T-helper 1 cell treated with Interleukin-12 subunit alpha and Interleukin-12 subunit beta and Interleukin-4 antibody, amounts not matched to agents 30 ng/mL and 1 ng/mL, for 36 hours (primary cell): ENCODE measurements at regions not wholly inside any gene's neighbourhood (a gene's known extent, or its start where the extent isn't known, plus 50 kb on each side); places are given as distances from the start of the nearest gene placed in this dataset.

Experiments
- intact Hi-C: fragments of 100-400 bp; cut with micrococcal nuclease; formaldehyde crosslinking; loops from one replicate; pipeline ENCODE4 v1.15.1; 2024

GRCh38 chr1:239775466-239775865, 316.2 kb upstream of the FMN2 start:
- intact Hi-C loops: no loop called here

DNA sequence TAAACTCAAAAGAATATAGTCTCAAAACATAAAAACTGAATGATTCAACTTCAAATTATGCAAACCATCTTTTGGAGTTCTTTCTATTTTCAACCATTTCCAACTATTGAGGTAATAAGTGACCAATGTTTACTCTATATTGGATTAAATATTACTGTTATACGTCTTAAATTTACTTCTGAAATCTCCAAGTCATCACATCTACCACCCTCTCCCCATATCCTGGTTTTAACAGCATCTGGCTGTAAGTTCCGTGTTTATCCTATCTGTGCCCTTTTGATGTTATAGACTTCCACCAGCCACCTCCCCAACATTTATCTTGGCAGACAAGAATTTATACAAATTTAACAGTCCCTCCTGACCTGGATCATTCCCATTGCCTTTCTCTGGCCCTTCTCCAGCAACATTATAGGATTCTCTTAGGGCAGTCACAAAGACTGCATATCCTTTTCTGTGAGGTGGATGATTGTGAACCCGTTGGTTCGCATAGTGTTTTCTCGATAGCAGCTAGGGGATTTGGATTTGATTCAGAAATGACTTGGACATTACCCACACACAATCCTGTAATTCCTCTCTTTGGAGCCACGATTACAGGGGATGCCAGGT, 313.4 kb upstream of the FMN2 start:
- intact Hi-C loops: no loop called here

DNA sequence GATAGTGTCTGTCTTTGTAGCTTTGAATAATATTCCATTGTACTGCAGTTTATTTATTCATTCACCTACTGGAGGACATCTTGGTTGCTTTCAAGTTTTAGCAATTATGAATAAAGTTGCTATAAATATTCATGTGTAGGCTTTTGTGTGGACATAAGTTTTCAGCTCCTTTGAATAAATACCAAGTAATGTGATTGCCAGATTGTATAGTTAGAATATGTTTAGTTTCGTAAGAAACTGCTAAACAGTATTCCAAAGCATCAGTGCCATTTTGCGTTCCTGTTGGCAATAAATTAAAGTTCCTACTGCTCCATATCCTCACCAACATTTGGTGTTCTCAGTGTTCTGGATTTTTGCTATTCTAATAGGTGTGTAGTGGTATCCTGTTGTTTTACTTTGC, 311.7 kb upstream of the FMN2 start:
- intact Hi-C loops: no loop called here

DNA sequence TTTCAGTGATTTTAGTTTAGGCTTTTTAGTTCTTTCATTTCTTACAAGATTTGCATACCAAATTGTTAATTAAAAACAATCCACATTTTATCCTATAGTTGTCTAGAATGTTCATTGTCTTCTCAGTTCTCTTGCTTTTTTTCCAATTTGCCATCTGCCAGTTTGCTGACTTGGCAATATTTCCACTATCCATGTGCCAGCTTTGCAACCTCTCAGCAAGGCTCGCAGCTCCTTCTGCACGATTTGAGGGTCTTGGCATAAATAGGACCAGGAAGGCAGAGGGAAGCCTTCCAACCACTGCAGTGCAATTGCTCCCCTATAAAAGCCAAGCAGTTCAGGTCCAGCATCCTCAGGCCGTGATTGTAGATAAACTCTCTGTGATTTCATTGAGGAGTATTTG, 306.8 kb upstream of the FMN2 start:
- intact Hi-C loops: no loop called here

- intact Hi-C loops: no loop called here
These were observed 306.1 kb upstream of the FMN2 start for GRCh38 chr1:239785576-239785975.

- intact Hi-C loops: no loop called here
These were observed 305.2 kb upstream of the FMN2 start for GRCh38 chr1:239786464-239786863.

DNA sequence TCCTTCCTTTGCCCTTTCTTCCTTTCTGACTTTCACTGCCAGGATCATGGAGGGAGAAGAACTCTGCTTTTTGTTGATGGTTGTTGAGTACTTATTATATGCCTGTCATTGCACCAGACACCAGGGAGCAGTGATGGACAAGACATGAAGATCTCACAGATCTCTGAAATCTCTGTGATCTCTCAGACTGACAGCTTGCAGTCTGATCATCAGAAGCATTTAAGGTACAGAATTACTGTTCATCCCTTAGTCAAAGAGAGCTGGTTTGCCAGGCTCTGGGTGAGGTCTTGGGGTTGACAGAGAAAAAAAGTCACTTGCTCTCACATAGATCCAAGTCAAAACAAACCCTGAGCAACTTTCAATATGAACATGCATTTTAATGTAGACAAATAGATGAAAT, 299.5 kb upstream of the FMN2 start:
- intact Hi-C loops: loop anchor here (1.0 kb wide), 1 partner anchor 106 kb away; no protein-coding TSS in a partner anchor

GRCh38 chr1:239795304-239795703, 296.4 kb upstream of the FMN2 start:
- intact Hi-C loops: no loop called here

DNA sequence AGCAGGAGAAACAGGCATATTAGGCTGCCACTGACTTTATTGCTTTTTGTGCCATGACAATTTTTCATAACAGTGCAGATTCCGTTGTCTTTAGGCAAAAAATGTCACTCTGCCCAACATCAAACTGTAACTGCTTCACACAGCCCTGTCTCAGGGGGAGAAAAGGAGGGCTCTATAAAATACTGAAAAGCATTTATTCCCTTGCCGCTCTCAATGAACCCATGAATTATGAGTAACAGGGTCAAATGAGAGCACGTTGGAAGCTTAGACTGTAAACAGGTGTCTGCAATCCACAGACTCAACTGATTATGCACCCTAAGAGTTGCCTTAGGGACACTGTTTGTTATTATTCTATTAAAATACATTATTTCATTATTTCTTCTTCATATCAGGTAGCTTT, 292.1 kb upstream of the FMN2 start:
- intact Hi-C loops: no loop called here

DNA sequence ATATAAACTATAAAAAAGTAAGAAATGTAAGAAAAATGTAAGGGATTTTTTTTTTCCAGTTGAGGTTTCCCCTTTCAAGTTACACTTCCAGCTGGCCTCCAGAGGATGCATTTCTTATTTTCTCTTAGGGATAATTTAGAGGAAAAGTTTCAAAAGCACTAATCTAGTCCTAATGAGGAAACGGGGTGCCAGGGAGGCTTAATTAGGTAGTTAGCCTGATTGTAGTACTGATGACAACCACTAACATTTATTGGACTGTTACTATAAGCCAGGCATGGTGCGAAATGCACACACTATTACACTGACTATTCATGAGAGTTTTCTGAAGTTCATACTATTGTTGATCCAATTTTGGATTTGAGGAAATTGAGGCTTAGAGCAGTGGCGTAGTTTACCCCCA, 290.8 kb upstream of the FMN2 start:
- intact Hi-C loops: no loop called here

- intact Hi-C loops: no loop called here
These were observed 289.4 kb upstream of the FMN2 start for GRCh38 chr1:239802275-239802674.

DNA sequence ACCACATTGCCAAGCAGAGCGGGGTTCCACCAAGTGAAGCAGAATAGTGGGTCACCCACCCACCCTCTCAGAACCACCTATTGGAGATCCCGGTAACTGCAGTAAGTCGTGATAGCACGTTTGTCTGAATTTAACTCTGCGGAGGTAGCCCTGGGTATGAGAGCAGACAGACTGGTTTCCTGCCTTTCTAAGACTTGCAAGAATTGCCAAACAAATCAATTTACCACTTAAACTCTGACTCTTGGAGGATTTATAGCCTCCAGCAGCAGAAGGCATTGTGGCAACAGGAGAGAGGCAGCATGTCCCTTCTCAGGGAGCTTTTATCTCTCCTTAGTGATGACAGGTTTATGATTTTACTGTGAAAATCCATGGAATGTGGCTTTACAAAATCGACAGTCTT, 287.9 kb upstream of the FMN2 start:
- intact Hi-C loops: no loop called here

DNA sequence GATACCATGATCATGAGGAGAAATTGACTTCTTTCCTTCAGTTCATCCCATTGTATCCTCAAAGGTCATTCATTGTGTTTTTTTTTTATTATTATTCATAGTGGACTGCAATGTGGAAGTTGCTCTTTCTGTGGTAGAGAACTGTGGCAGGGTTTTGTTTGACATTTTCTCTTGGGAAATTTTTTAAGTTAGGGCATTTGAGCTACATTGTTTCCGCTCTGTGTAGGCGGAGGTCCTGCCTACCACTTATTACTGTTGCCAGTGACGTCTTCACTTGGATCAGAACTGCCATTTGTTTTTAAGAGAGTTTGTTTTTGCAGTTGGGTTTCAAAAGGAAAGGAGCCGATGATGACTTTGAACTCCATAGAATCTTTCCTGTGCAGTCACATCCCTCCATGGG, 287.4 kb upstream of the FMN2 start:
- intact Hi-C loops: no loop called here

- intact Hi-C loops: loop anchor here (5.0 kb wide), 1 partner anchor 697 kb away; no protein-coding TSS in a partner anchor
These were observed 286.6 kb upstream of the FMN2 start for GRCh38 chr1:239805042-239805441.

DNA sequence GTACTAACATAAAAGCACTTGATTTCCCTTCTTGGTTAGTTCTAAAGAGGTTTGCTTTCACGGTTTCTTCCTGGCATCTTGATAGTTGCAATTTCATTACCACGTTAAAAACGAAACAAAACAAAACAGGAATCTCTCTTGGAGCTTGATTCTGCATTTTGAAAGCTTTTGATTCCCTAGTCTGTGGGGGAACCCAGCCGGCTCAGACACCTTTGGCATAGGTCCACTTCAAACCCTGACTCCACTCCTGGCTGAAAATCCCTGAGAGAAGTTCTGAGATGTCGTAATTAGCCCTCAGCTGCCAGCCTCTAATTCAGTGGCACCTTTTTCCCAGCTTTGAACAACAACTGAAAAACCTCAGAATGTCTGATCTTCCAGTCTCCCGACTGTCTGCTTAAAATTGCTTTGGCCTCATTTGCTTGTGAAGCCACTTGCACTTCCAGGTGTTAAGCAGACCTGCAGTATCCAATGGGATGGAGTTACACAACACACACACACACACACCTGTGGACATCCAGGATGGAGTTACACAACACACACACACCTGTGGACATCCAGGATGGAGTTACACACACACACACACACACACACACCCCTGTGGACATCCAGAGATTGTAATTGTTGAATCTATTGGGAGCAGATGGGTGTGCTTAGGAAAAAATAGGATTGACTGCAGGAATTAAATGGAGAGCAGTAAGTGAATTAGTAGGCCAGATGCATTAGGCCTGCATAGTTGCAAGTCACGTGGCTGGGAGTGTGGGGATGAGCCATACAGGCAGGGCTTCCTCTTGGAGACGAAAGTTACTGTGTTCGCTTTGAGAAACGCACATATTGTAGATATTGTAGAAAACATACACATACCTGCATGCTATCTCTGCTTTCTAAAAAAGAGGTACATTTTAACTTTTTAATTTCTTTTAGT, 285.6 kb upstream of the FMN2 start:
- intact Hi-C loops: loop anchor here (5.0 kb wide), 1 partner anchor 696 kb away; no protein-coding TSS in a partner anchor

GRCh38 chr1:239806897-239807296, 284.8 kb upstream of the FMN2 start:
- intact Hi-C loops: loop anchor here (5.0 kb wide), 1 partner anchor 695 kb away; no protein-coding TSS in a partner anchor

DNA sequence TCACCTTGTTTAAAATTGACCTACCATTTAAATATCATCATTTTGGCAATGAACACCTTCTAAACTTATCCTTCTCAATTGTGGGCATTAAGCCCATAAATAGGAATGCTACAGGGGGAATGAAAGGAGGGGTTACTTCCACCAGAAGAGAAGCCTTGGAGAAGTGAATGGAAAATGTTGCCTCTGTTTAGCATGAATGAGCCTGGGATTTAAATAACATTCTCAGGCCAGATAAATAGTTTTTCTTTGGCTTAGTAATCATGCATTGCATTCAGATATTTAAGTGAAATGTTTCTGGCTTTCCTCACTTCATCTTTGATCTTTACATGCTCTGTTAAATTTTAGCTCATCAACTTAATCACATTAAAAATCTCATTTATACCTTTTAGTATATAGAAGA, 284.3 kb upstream of the FMN2 start:
- intact Hi-C loops: loop anchor here (5.0 kb wide), 1 partner anchor 695 kb away; no protein-coding TSS in a partner anchor

GRCh38 chr1:239810061-239810481, 281.6 kb upstream of the FMN2 start:
- intact Hi-C loops: loop anchor here (5.0 kb wide), 1 partner anchor 93 kb away; no protein-coding TSS in a partner anchor

DNA sequence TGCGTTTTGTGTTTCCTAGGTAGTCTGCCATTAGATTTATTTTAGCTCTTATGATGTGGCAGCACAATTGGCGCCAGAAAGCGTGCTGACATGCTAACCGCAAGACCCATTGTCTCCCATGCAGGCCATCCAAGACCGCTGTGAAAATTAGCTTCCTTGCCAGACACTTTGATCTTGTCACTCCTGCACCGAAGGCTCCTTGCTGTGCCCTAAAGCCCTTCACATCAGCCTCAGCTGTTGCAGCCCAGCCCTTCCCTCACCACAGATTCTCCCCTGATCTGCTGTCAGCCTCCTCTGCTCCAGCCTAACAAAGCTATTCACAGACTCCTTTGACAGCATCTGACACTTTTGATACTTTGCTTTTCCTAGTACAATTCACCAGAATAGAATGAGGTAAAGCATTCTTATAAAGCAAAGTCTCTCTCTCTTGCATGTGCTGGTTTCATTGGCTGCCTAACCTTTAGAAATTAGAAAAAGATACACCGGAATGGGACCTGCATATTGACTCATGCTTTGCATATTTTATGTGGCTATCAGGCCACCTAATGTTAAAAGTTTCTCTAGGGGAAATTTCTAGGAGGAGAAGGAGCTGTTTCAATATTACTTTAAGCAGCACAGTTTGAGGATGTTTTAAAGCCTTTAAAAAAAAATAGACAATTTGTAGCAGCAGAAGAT, 280.3 kb upstream of the FMN2 start:
- intact Hi-C loops: loop anchor here (5.0 kb wide), 1 partner anchor 94 kb away; no protein-coding TSS in a partner anchor

DNA sequence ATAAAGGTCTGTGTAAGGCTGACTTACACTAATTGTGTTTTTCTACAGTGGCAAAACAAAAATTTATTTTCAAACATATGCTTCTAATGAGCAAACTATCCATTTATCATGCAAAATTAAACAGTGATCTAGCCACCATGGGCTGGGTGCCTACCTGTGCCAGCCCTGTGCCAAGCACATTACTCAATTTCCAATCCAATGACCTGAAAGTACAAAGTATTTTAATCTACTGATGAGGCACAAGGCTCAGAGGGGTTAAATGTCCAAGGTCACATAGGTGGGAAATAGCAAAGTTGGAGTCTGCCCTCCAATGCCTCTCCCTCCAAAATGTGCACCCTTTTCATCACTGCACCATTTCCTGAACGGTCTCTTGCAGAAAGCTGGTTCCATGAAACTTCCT, 279.1 kb upstream of the FMN2 start:
- intact Hi-C loops: loop anchor here (5.0 kb wide), 1 partner anchor 95 kb away; no protein-coding TSS in a partner anchor

GRCh38 chr1:239814306-239814881, 277.3 kb upstream of the FMN2 start:
- intact Hi-C loops: loop anchor here (5.0 kb wide), 1 partner anchor 97 kb away; no protein-coding TSS in a partner anchor
